Loucy (cell line): ENCODE measurements at regions not wholly inside any gene's neighbourhood (a gene's known extent, or its start where the extent isn't known, plus 50 kb on each side); places are given as distances from the start of the nearest gene placed in this dataset.

Experiments used
- H2AFZ ChIP-seq: fragments of 200-600 bp; sonication (generic); 2 replicates; pipeline ENCODE4 v1.6.0; 2016; ENCODE audit warnings: antibody characterized with exemption, mild to moderate bottlenecking, low read length, moderate library complexity
- H3F3A ChIP-seq: fragments of 200-600 bp; 2 replicates; pipeline ENCODE4 v1.6.0; 2016; ENCODE audit warnings: antibody characterized with exemption, low read depth, mild to moderate bottlenecking
- H3K27me3 ChIP-seq: fragments of 200-600 bp; sonication (generic); 2 replicates; pipeline ENCODE4 v1.6.1; 2014; ENCODE audit warnings: low read length, mild to moderate bottlenecking; ENCODE audit not compliant: insufficient read depth, poor library complexity, severe bottlenecking
- H3K36me3 ChIP-seq: fragments of 200-600 bp; sonication (generic); 2 replicates; pipeline ENCODE4 v1.6.1; 2016; ENCODE audit warnings: low read length; ENCODE audit not compliant: insufficient read depth
- H3K4me1 ChIP-seq: fragments of 200-600 bp; sonication (generic); 2 replicates; pipeline ENCODE4 v1.5.1; 2014; ENCODE audit warnings: low read length, mild to moderate bottlenecking; ENCODE audit not compliant: insufficient read depth, poor library complexity, severe bottlenecking
- H3K4me2 ChIP-seq: fragments of 200-600 bp; sonication (generic); 2 replicates; pipeline ENCODE4 v1.6.0; 2014; ENCODE audit warnings: antibody characterized with exemption, low read length, low read depth, mild to moderate bottlenecking; ENCODE audit not compliant: poor library complexity, severe bottlenecking
- H3K4me3 ChIP-seq: fragments of 200-600 bp; sonication (generic); 2 replicates; pipeline ENCODE4 v1.5.1; 2014; ENCODE audit warnings: low read length, mild to moderate bottlenecking, mixed read lengths; ENCODE audit not compliant: poor library complexity, severe bottlenecking
- H3K79me2 ChIP-seq: fragments of 200-600 bp; sonication (generic); 2 replicates; pipeline ENCODE4 v1.6.1; 2014; ENCODE audit warnings: low read length; ENCODE audit not compliant: insufficient read depth
- H3K9ac ChIP-seq: fragments of 200-600 bp; sonication (generic); 2 replicates; pipeline ENCODE4 v1.6.0; 2014; ENCODE audit warnings: mild to moderate bottlenecking, low read depth, low read length, moderate library complexity; ENCODE audit not compliant: poor library complexity, severe bottlenecking
- H3K9me2 ChIP-seq: fragments of 200-600 bp; sonication (generic); replicated peaks from 2 replicates; pipeline ENCODE4 v1.6.1; 2016; ENCODE audit warnings: low read depth, low read length, mixed read lengths
- H3K9me3 ChIP-seq: fragments of 200-600 bp; sonication (generic); 2 replicates; pipeline ENCODE4 v1.6.1; 2014; ENCODE audit warnings: mild to moderate bottlenecking, antibody characterized with exemption, low read length, low read depth; ENCODE audit not compliant: insufficient read depth
- H4K20me1 ChIP-seq: fragments of 200-600 bp; sonication (generic); 2 replicates; pipeline ENCODE4 v1.6.0; 2014; ENCODE audit warnings: antibody characterized with exemption, low read length, mild to moderate bottlenecking; ENCODE audit not compliant: insufficient read depth, poor library complexity, severe bottlenecking
- CTCF ChIP-seq: fragments of 200-600 bp; sonication (generic); conservative IDR thresholded peaks from 2 replicates; pipeline ENCODE4 v1.5.1; 2014; ENCODE audit warnings: mild to moderate bottlenecking, antibody characterized with exemption, low read length
- EZH2phosphoT487 ChIP-seq: fragments of 200-600 bp; IDR thresholded peaks from 2 replicates; pipeline ENCODE4 v1.6.1; 2018; ENCODE audit warnings: antibody characterized with exemption, mild to moderate bottlenecking, moderate library complexity, borderline replicate concordance

GRCh38 chr6:37561361-37561760 is 61.7 kb upstream of the CCDC167 start:
- Histone ChIP-seq H3K79me2 (no peaks in the 10 kb centered on the region), H2AFZ (no peak overlapping the region), H3K36me3 (no peaks in the 10 kb centered on the region), H3K9me2 (no peaks in the 10 kb centered on the region), H3F3A (no peaks in the 10 kb centered on the region), H3K4me1 (peaks cover 16% of the 10 kb centered on the region), H3K4me3 (no peak overlapping the region), H3K9me3 (no peaks in the 10 kb centered on the region), H3K27me3 (no peaks in the 10 kb centered on the region), H3K9ac (no peak overlapping the region), H4K20me1 (no peaks in the 10 kb centered on the region), H3K4me2 (no peak overlapping the region)
- TF ChIP-seq EZH2phosphoT487: no peak
- no peak for TF ChIP-seq CTCF

- 0 out of 2 replicates have a peak, but pooled peaks have one; percentile 0 for TF ChIP-seq CTCF
- no peak for TF ChIP-seq EZH2phosphoT487
Measured at GRCh38 chr6:37560737-37561103, 61.0 kb upstream of the CCDC167 start.

GRCh38 chr6:37559501-37559900 is 59.8 kb upstream of the CCDC167 start:
- Histone ChIP-seq H3K4me3 (no peak overlapping the region), H3K9me2 (no peaks in the 10 kb centered on the region), H3K9me3 (no peaks in the 10 kb centered on the region), H3K4me1 (peaks cover 16% of the 10 kb centered on the region), H3K9ac (no peak overlapping the region), H3K79me2 (no peaks in the 10 kb centered on the region), H3K36me3 (no peaks in the 10 kb centered on the region), H4K20me1 (no peaks in the 10 kb centered on the region), H3K27me3 (no peaks in the 10 kb centered on the region), H2AFZ (no peak overlapping the region), H3F3A (no peaks in the 10 kb centered on the region), H3K4me2 (no peak overlapping the region)
- TF ChIP-seq EZH2phosphoT487 (no peak), CTCF (no peak)

More at GRCh38 chr6:37560737-37561103, 61.0 kb upstream of the CCDC167 start:
- H3K9ac ChIP-seq: no peak overlapping the region
- H2AFZ ChIP-seq: no peak overlapping the region
- no peak overlapping the region for H3K4me2 ChIP-seq
- no peaks in the 10 kb centered on the region for H3K9me3 ChIP-seq
- no peaks in the 10 kb centered on the region for H3K36me3 ChIP-seq
- no peaks in the 10 kb centered on the region for H3K27me3 ChIP-seq
- peaks cover 16% of the 10 kb centered on the region for H3K4me1 ChIP-seq
- H3K9me2 ChIP-seq: no peaks in the 10 kb centered on the region
- H3K79me2 ChIP-seq: no peaks in the 10 kb centered on the region
- no peaks in the 10 kb centered on the region for H4K20me1 ChIP-seq
- H3F3A ChIP-seq: no peaks in the 10 kb centered on the region
- H3K4me3 ChIP-seq: no peak overlapping the region
